GM18505 (cell line): ENCODE measurements at regions not wholly inside any gene's neighbourhood (a gene's known extent, or its start where the extent isn't known, plus 50 kb on each side); places are given as distances from the start of the nearest gene placed in this dataset.
"Not testable (repeated sequence)": the region's sequence is repeated elsewhere in the genome, so short reads cannot be mapped to it uniquely, and the experiment has no call there.

Source experiments
- ATAC-seq: cut with Tn5 transposase; IDR thresholded peaks from one replicate; pipeline ENCODE4 v1.9.1; 2021; ENCODE audit not compliant: unreplicated experiment
- POLR2A ChIP-seq: IDR thresholded peaks from 4 replicates; pipeline ENCODE4 v1.6.1; 2011; ENCODE audit warnings: borderline replicate concordance; ENCODE audit not compliant: insufficient read depth, insufficient read length; ENCODE audit errors: extremely low read depth

- no peak for TF ChIP-seq POLR2A
- ATAC-seq = peak; percentile 97
Measured at GRCh38 chr4:114423582-114423981, 175.0 kb upstream of the UGT8 start.

- TF ChIP-seq POLR2A = no peak
Measured at GRCh38 chr4:114435116-114435515, 163.5 kb upstream of the UGT8 start.

GRCh38 chr4:114442856-114443255 is 155.8 kb upstream of the UGT8 start:
- no peak for TF ChIP-seq POLR2A
- ATAC-seq = no peak

More at GRCh38 chr4:114435116-114435515, 163.5 kb upstream of the UGT8 start:
- ATAC-seq = no peak

GRCh38 chr4:114444211-114444610 is 154.4 kb upstream of the UGT8 start:
- ATAC-seq = no peak

GRCh38 chr4:114447963-114448516 is 150.6 kb upstream of the UGT8 start:
- not testable (repeated sequence) for ATAC-seq

More at GRCh38 chr4:114444211-114444610, 154.4 kb upstream of the UGT8 start:
- no peak for TF ChIP-seq POLR2A

- ATAC-seq = no peak
- no peak for TF ChIP-seq POLR2A
Measured at GRCh38 chr4:114458728-114459127, 139.9 kb upstream of the UGT8 start.

- no peak for TF ChIP-seq POLR2A
- ATAC-seq = no peak
Measured at GRCh38 chr4:114464726-114465272, 133.8 kb upstream of the UGT8 start.

- TF ChIP-seq POLR2A = no peak
- ATAC-seq = no peak
Measured at GRCh38 chr4:114465766-114466165, 132.8 kb upstream of the UGT8 start.

GRCh38 chr4:114466299-114466698 is 132.3 kb upstream of the UGT8 start:
- no peak for TF ChIP-seq POLR2A
- ATAC-seq = no peak

- no peak for ATAC-seq
- TF ChIP-seq POLR2A = no peak
Measured at GRCh38 chr4:114472269-114473032, 126.2 kb upstream of the UGT8 start.

GRCh38 chr4:114474188-114474800 is 124.3 kb upstream of the UGT8 start:
- ATAC-seq = no peak
- TF ChIP-seq POLR2A = no peak

- no peak for TF ChIP-seq POLR2A
- no peak for ATAC-seq
Measured at GRCh38 chr4:114476310-114476709, 122.3 kb upstream of the UGT8 start.

- ATAC-seq = no peak
Measured at GRCh38 chr4:114479595-114479994, 119.0 kb upstream of the UGT8 start.

GRCh38 chr4:114481856-114482255 is 116.8 kb upstream of the UGT8 start:
- no peak for TF ChIP-seq POLR2A
- no peak for ATAC-seq

More at GRCh38 chr4:114479595-114479994, 119.0 kb upstream of the UGT8 start:
- no peak for TF ChIP-seq POLR2A

GRCh38 chr4:114487101-114487500 is 111.5 kb upstream of the UGT8 start:
- TF ChIP-seq POLR2A = no peak
- ATAC-seq = no peak
